ENCODE measurements at regions not wholly inside any gene's neighbourhood (a gene's known extent, or its start where the extent isn't known, plus 50 kb on each side); places are given as distances from the start of the nearest gene placed in this dataset.
A peak's percentile ranks its signal among the peaks of the same experiment; 100 is the strongest.

DNA sequence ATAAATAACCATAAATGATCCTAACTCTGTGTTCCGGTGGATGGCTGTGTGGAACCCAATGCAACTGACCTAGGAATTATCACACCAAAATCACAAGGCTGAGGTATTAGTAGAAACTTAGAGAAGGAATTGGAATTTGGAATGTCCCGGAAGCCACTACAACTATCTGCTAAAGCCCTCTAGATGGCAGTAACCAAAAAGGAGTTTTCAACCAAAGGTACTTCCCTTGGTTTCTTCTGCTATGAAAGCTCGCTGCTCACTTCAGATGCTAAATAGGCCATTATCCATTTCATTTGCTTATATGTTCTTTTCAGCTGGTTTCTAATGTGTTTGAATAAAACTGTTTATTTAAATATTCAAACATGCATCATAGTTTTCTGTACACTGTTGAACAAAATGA is 1589.1 kb upstream of the SPRY2 start:
- no peak for DNase-seq (ENCODE audit: low spot score)
- TF ChIP-seq, protein P1, sequence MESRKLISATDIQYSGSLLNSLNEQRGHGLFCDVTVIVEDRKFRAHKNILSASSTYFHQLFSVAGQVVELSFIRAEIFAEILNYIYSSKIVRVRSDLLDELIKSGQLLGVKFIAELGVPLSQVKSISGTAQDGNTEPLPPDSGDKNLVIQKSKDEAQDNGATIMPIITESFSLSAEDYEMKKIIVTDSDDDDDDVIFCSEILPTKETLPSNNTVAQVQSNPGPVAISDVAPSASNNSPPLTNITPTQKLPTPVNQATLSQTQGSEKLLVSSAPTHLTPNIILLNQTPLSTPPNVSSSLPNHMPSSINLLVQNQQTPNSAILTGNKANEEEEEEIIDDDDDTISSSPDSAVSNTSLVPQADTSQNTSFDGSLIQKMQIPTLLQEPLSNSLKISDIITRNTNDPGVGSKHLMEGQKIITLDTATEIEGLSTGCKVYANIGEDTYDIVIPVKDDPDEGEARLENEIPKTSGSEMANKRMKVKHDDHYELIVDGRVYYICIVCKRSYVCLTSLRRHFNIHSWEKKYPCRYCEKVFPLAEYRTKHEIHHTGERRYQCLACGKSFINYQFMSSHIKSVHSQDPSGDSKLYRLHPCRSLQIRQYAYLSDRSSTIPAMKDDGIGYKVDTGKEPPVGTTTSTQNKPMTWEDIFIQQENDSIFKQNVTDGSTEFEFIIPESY (IDR thresholded peaks at IDR 0.05), result no peak
- TF ChIP-seq, protein P2, sequence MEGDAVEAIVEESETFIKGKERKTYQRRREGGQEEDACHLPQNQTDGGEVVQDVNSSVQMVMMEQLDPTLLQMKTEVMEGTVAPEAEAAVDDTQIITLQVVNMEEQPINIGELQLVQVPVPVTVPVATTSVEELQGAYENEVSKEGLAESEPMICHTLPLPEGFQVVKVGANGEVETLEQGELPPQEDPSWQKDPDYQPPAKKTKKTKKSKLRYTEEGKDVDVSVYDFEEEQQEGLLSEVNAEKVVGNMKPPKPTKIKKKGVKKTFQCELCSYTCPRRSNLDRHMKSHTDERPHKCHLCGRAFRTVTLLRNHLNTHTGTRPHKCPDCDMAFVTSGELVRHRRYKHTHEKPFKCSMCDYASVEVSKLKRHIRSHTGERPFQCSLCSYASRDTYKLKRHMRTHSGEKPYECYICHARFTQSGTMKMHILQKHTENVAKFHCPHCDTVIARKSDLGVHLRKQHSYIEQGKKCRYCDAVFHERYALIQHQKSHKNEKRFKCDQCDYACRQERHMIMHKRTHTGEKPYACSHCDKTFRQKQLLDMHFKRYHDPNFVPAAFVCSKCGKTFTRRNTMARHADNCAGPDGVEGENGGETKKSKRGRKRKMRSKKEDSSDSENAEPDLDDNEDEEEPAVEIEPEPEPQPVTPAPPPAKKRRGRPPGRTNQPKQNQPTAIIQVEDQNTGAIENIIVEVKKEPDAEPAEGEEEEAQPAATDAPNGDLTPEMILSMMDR (IDR thresholded peaks at IDR 0.05; ENCODE audit: low read depth, low read length, missing input control), result peak; percentile 39
- TF ChIP-seq RAD21 (IDR thresholded peaks at IDR 0.05) (peak; percentile 69 to 74), EGR1 (IDR thresholded peaks at IDR 0.05; ENCODE audit: low read depth in 2 of 2) (no peak)
- Histone ChIP-seq H3K9ac (ENCODE audit: low read depth in 1 of 2, low read length in 2 of 2) (no peak overlapping the region), H3K4me1 (ENCODE audit: control insufficient read depth in 4 of 4, insufficient read depth in 4 of 4, low read length in 3 of 4) (no peaks in the 10 kb centered on the region), H3K36me3 (ENCODE audit: control insufficient read depth in 4 of 4, insufficient read depth in 3 of 4, low read depth in 1 of 4, low read length in 3 of 4) (no peaks in the 10 kb centered on the region), H3K9me3 (ENCODE audit: control insufficient read depth in 4 of 4, low read length in 3 of 4) (no peaks in the 10 kb centered on the region), H3K4me3 (ENCODE audit: low read depth in 1 of 3, low read length in 3 of 3) (no peak overlapping the region), H3K27ac (ENCODE audit: low read depth in 1 of 2, low read length in 2 of 2) (no peak overlapping the region), H3K27me3 (ENCODE audit: control insufficient read depth in 4 of 4, insufficient read depth in 4 of 4, low read length in 3 of 4) (peaks cover 0 to 2% (median 0%) of the 10 kb centered on the region in 4 donors)
- WGBS, result 27% methylated on average over 3 of the region's 3 CpGs

DNA sequence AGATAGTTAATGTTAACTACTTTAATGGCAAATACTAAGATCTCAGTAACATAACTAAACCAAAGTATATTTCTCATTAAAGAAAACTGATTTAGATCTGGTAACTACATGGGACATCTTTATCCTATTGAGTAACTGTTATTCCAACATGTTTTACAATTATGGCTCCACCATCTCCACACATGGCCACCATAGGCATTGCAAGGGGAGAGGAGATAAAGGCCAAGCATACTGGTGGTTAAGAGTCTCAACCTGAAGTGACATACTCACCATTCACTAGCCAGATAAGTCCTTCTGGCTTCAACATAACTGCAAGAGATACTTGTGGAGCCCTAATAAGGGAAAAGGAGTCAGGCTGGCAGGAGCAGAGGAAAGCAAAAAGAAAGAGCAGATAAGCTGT is 1586.4 kb upstream of the SPRY2 start:
- Histone ChIP-seq H3K27me3 (ENCODE audit: control insufficient read depth in 4 of 4, insufficient read depth in 4 of 4, low read length in 3 of 4) (peaks cover 0 to 2% (median 0%) of the 10 kb centered on the region in 4 donors), H3K4me3 (ENCODE audit: low read depth in 1 of 3, low read length in 3 of 3) (no peak overlapping the region), H3K9me3 (ENCODE audit: control insufficient read depth in 4 of 4, low read length in 3 of 4) (no peaks in the 10 kb centered on the region), H3K4me1 (ENCODE audit: control insufficient read depth in 4 of 4, insufficient read depth in 4 of 4, low read length in 3 of 4) (no peaks in the 10 kb centered on the region), H3K36me3 (ENCODE audit: control insufficient read depth in 4 of 4, insufficient read depth in 3 of 4, low read depth in 1 of 4, low read length in 3 of 4) (no peaks in the 10 kb centered on the region), H3K9ac (ENCODE audit: low read depth in 1 of 2, low read length in 2 of 2) (no peak overlapping the region), H3K27ac (ENCODE audit: low read depth in 1 of 2, low read length in 2 of 2) (no peak overlapping the region)
- no peak for DNase-seq (ENCODE audit: low spot score)
- TF ChIP-seq, protein P3, sequence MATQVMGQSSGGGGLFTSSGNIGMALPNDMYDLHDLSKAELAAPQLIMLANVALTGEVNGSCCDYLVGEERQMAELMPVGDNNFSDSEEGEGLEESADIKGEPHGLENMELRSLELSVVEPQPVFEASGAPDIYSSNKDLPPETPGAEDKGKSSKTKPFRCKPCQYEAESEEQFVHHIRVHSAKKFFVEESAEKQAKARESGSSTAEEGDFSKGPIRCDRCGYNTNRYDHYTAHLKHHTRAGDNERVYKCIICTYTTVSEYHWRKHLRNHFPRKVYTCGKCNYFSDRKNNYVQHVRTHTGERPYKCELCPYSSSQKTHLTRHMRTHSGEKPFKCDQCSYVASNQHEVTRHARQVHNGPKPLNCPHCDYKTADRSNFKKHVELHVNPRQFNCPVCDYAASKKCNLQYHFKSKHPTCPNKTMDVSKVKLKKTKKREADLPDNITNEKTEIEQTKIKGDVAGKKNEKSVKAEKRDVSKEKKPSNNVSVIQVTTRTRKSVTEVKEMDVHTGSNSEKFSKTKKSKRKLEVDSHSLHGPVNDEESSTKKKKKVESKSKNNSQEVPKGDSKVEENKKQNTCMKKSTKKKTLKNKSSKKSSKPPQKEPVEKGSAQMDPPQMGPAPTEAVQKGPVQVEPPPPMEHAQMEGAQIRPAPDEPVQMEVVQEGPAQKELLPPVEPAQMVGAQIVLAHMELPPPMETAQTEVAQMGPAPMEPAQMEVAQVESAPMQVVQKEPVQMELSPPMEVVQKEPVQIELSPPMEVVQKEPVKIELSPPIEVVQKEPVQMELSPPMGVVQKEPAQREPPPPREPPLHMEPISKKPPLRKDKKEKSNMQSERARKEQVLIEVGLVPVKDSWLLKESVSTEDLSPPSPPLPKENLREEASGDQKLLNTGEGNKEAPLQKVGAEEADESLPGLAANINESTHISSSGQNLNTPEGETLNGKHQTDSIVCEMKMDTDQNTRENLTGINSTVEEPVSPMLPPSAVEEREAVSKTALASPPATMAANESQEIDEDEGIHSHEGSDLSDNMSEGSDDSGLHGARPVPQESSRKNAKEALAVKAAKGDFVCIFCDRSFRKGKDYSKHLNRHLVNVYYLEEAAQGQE (IDR thresholded peaks at IDR 0.05), result no peak
- TF ChIP-seq NR2F2 (IDR thresholded peaks at IDR 0.05), result no peak
- TF ChIP-seq RXRA (IDR thresholded peaks at IDR 0.05), result no peak

DNA sequence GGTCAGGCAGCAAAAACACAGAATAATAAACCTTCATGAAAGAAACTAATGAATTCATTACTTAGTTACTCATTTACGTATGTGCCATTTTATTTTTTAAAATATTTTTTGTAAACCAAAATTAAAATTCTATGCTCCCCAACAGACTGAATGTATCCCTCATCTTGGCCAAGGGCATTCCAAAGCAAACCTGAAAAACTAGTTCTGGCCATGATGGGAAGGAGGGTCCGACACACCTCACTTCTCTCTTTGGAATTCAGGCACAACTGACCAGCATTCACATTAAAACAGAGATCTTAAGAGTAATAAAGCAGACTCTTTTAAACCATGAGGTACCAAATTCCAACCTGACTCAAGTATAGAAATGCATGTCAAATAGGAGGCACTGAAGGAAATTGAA is 1576.9 kb upstream of the SPRY2 start:
- TF ChIP-seq SP1 (IDR thresholded peaks at IDR 0.05), result no peak
- TF ChIP-seq, protein P2 (IDR thresholded peaks at IDR 0.05; ENCODE audit: low read depth, low read length, missing input control), result no peak
- 70% methylated on average over 2 of the region's 2 CpGs for WGBS
- Histone ChIP-seq H3K4me1 (ENCODE audit: control insufficient read depth in 4 of 4, insufficient read depth in 4 of 4, low read length in 3 of 4) (no peaks in the 10 kb centered on the region), H3K9ac (ENCODE audit: low read depth in 1 of 2, low read length in 2 of 2) (no peak overlapping the region), H3K36me3 (ENCODE audit: control insufficient read depth in 4 of 4, insufficient read depth in 3 of 4, low read depth in 1 of 4, low read length in 3 of 4) (no peaks in the 10 kb centered on the region), H3K27ac (ENCODE audit: low read depth in 1 of 2, low read length in 2 of 2) (no peak overlapping the region), H3K4me3 (ENCODE audit: low read depth in 1 of 3, low read length in 3 of 3) (no peak overlapping the region), H3K9me3 (ENCODE audit: control insufficient read depth in 4 of 4, low read length in 3 of 4) (no peaks in the 10 kb centered on the region), H3K27me3 (ENCODE audit: control insufficient read depth in 4 of 4, insufficient read depth in 4 of 4, low read length in 3 of 4) (peaks cover 0 to 4% (median 0%) of the 10 kb centered on the region in 4 donors)
- no peak for DNase-seq (ENCODE audit: low spot score)
